PFSK-1 (cell line): ENCODE measurements at regions not wholly inside any gene's neighbourhood (a gene's known extent, or its start where the extent isn't known, plus 50 kb on each side); places are given as distances from the start of the nearest gene placed in this dataset.

Experiments
- FOXP2 ChIP-seq: optimal IDR thresholded peaks from 2 replicates; pipeline ENCODE3; 2011; ENCODE audit warnings: borderline replicate concordance, control low read depth, inconsistent platforms; ENCODE audit not compliant: insufficient read depth; ENCODE audit errors: extremely low read length, extremely low read depth
- POLR2AphosphoS5 ChIP-seq: IDR thresholded peaks from 2 replicates; pipeline ENCODE4 v1.6.1; 2012; ENCODE audit warnings: low read depth, mild to moderate bottlenecking, control low read depth, low read length, moderate library complexity
- REST ChIP-seq, 2 experiments: IDR thresholded peaks; 2 replicates each; pipeline versions ENCODE4 v1.6.1 to v1.8.0; 2011 to 2012; ENCODE audit warnings: low read depth in 2 of 2, low read length in 2 of 2, control low read depth in 1 of 2, inconsistent platforms in 1 of 2, mild to moderate bottlenecking in 1 of 2, moderate library complexity in 1 of 2; ENCODE audit not compliant: insufficient read depth in 1 of 2
- SIN3A ChIP-seq: IDR thresholded peaks from 2 replicates; pipeline ENCODE4 v1.6.1; 2012; ENCODE audit warnings: mild to moderate bottlenecking, low read length, moderate library complexity, borderline replicate concordance; ENCODE audit not compliant: insufficient read depth
- TAF1 ChIP-seq: IDR thresholded peaks from 2 replicates; pipeline ENCODE4 v1.6.1; 2012; ENCODE audit warnings: low read length, control low read depth, borderline replicate concordance; ENCODE audit not compliant: insufficient read depth

DNA sequence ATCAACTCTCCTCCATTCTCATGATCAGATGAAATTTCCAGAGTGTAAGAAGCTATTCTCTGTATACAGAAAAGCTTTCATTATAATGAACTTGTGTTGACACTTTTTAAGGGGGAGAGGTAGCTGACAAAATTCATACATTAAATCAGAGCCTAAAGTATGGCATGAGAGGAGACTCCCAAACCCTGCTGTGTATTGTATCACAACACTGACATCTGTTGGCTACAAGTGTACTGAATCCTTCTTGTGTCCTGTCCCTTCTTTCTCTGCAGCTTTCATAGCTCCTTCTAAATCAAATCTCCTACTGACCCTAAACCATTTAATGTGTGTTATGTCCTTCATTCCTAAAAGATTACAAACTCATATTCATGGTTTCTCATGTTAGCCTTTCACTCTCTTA, 70.9 kb downstream of the GCC1 start:
- no peak for TF ChIP-seq TAF1
- TF ChIP-seq FOXP2, result no peak
- TF ChIP-seq REST (IDR thresholded peaks at IDR 0.05; ENCODE audit: insufficient read depth in 1 of 2, low read depth in 2 of 2, low read length in 2 of 2), result no peak
- no peak for TF ChIP-seq POLR2AphosphoS5
- TF ChIP-seq SIN3A, result no peak

- no peak for TF ChIP-seq TAF1
- no peak for TF ChIP-seq REST (IDR thresholded peaks at IDR 0.05; ENCODE audit: insufficient read depth in 1 of 2, low read depth in 2 of 2, low read length in 2 of 2)
Measured at GRCh38 chr7:127513311-127513710, 72.1 kb downstream of the GCC1 start.

GRCh38 chr7:127512663-127513062, 72.7 kb downstream of the GCC1 start:
- TF ChIP-seq REST (IDR thresholded peaks at IDR 0.05; ENCODE audit: insufficient read depth in 1 of 2, low read depth in 2 of 2, low read length in 2 of 2) (no peak), SIN3A (no peak), TAF1 (no peak), FOXP2 (no peak), POLR2AphosphoS5 (no peak)

DNA sequence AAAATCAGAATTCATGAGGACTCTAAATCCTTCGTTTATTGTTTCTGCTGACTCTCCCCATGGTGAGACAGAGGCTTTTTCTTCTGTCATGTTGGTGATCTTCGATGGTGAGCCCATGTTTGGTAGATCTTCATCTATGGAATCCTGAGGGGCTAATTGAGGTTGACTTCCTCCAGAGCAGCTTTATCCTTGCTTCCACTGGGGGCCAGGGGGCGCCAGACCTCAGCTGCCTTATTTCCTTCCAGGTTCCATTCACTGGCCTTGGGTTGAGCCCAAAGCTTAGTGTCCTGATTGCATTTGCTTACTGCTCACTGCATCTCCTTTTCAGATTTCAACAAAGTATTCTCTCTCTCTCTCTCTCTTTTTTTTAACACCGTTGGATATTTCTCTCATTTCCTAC, 80.7 kb downstream of the GCC1 start:
- no peak for TF ChIP-seq SIN3A
- TF ChIP-seq POLR2AphosphoS5, result no peak
- TF ChIP-seq TAF1, result no peak
- TF ChIP-seq REST (IDR thresholded peaks at IDR 0.05; ENCODE audit: insufficient read depth in 1 of 2, low read depth in 2 of 2, low read length in 2 of 2), result no peak
- no peak for TF ChIP-seq FOXP2

DNA sequence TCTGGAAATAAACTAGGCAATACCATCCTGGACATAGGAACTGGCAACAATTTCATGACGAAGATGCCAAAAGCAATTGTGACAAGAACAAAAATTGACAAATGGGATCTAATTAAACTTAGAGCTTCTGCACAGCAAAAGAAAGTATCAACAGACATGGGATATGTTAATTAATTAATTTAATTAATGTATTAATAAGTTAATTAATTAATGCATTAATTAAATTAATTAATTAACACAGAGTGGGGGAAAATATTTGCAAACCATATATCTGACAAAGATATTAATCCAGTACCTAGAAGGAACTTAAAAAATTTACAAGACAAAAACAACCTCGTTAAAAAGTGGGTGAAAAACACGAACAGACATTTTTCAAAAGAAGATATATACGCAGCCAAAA, 83.6 kb downstream of the GCC1 start:
- TF ChIP-seq SIN3A, result no peak
- TF ChIP-seq FOXP2, result no peak
- TF ChIP-seq POLR2AphosphoS5, result no peak
- no peak for TF ChIP-seq REST (IDR thresholded peaks at IDR 0.05; ENCODE audit: insufficient read depth in 1 of 2, low read depth in 2 of 2, low read length in 2 of 2)
- no peak for TF ChIP-seq TAF1
